ENCODE measurements at regions not wholly inside any gene's neighbourhood (a gene's known extent, or its start where the extent isn't known, plus 50 kb on each side); places are given as distances from the start of the nearest gene placed in this dataset.

DNA sequence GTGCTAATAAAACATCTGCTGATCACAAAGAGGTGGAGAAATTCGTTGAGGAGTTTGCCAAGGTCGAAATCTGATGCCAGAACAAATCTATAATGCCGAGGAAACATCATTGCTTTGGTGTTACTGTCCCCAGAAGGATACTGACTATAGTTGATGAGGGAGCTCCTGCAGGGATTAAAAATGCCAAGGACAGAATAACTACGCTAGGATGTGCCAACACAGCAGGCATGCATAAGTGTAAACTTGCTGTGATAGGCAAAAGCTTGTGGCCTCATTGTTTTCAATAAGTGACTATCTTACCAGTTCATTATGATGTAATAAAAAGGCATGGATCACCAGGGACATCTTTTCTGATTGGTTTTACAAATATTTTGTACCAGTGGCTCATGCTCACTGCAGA, 66.8 kb upstream of the ADCY2 start:
- TF ChIP-seq, protein P1, sequence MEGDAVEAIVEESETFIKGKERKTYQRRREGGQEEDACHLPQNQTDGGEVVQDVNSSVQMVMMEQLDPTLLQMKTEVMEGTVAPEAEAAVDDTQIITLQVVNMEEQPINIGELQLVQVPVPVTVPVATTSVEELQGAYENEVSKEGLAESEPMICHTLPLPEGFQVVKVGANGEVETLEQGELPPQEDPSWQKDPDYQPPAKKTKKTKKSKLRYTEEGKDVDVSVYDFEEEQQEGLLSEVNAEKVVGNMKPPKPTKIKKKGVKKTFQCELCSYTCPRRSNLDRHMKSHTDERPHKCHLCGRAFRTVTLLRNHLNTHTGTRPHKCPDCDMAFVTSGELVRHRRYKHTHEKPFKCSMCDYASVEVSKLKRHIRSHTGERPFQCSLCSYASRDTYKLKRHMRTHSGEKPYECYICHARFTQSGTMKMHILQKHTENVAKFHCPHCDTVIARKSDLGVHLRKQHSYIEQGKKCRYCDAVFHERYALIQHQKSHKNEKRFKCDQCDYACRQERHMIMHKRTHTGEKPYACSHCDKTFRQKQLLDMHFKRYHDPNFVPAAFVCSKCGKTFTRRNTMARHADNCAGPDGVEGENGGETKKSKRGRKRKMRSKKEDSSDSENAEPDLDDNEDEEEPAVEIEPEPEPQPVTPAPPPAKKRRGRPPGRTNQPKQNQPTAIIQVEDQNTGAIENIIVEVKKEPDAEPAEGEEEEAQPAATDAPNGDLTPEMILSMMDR (conservative IDR thresholded peaks at IDR 0.05; ENCODE audit: low read depth, low read length), result no peak
- H3K4me3 ChIP-seq (ENCODE audit: low read depth, low read length), result no peak overlapping the region
- DNase-seq (ENCODE audit: low read depth), result no peak

DNA sequence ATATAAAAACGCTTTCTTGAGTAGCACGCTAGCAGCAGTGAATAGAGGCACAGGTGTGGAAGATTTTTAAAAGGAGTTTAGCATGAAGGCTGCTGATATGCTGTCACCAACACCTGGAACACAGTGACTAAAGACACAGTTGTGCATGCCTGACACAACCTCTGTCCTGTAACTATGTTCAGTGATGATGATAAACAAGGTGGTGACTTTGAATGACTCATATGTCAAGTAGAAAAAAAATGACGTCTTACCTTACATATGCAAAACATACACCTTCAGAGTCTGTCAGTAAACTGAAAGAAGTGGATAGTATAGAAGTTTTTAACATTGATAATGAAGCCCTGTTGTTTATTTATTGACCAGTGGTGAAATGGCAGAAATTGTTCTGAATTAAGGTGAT, 66.2 kb upstream of the ADCY2 start:
- DNase-seq (ENCODE audit: low read depth), result no peak

DNA sequence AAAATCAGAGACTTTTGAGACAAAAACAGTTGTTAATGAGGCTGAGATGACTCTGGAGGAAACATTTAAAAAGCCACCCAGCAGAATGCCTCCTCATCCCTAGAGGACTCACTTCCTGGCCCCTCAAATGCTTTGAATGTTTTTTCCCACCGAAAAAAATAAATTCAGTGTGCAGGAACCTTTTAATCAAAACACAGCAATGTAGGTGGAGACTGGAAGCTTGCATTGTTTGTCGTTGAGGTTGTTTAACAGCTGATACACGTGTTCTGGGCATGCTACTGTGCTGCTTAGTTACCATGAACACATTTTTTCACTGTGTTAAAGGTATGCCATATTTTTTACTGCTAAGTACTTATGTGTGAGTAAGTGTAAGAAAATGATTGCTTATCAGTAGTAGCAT, 65.7 kb upstream of the ADCY2 start:
- no peak for DNase-seq (ENCODE audit: low read depth)
- TF ChIP-seq, protein P1 (conservative IDR thresholded peaks at IDR 0.05; ENCODE audit: low read depth, low read length), result no peak
- H3K4me3 ChIP-seq (ENCODE audit: low read depth, low read length), result no peak overlapping the region

More for the DNA sequence above, 66.2 kb upstream of the ADCY2 start:
- TF ChIP-seq, protein P1 (conservative IDR thresholded peaks at IDR 0.05; ENCODE audit: low read depth, low read length), result no peak
- H3K4me3 ChIP-seq (ENCODE audit: low read depth, low read length), result no peak overlapping the region

DNA sequence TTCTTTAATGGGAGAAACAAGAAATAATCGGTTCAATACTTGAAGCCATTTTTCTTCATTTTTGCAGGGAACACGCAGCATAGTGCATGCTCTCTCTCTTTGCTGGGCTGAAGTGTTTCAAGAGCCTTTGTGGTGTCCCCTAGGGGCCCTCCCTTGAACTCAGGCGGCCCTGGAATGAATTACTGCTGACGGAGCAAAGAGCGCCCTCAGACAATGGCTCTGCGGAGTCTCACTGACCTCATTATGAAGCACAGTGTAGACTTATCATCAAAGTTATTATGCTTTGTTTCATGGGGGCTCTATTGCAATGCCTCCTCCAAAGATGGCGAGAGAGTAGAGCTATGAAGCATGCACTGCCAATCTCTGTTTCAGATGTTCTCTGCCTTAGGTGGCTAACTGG, 64.8 kb upstream of the ADCY2 start:
- H3K4me3 ChIP-seq (ENCODE audit: low read depth, low read length), result no peak overlapping the region
- TF ChIP-seq, protein P1 (conservative IDR thresholded peaks at IDR 0.05; ENCODE audit: low read depth, low read length), result no peak
- DNase-seq (ENCODE audit: low read depth), result no peak

All from choroid plexus epithelial cell (primary cell).